Epithelial cell of prostate (primary cell): ENCODE measurements at regions not wholly inside any gene's neighbourhood (a gene's known extent, or its start where the extent isn't known, plus 50 kb on each side); places are given as distances from the start of the nearest gene placed in this dataset.

ENCODE experiments used
- DNase-seq: peaks from one replicate; pipeline ENCODE4 v3.0.0-alpha.2; 2011; ENCODE audit warnings: low read depth, low spot score
- H3K27ac ChIP-seq: fragments of 450-650 bp; 2 replicates; pipeline ENCODE4 v1.5.1; 2017; ENCODE audit warnings: mild to moderate bottlenecking

DNA sequence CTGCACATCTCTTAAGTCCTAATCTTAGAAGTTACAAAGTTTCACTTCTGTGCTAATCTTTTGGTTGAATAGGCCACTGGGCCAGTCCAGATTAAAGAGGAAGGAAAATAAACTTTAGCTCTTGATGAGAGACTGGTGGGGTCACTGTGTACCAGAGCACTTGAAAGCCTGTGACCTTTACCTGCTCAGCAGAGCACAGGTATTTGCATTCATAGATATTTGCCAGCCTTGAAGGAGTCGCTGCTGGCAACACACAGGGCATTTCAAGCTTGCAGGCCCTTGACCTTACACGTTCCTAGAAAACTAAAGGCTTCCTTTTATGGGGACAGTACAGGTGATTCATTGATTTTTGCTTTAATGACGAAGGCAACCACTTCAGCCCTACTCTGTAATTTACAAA, 108.4 kb upstream of the SLC22A23 start:
- no peak overlapping the region for H3K27ac ChIP-seq
- no peak for DNase-seq

DNA sequence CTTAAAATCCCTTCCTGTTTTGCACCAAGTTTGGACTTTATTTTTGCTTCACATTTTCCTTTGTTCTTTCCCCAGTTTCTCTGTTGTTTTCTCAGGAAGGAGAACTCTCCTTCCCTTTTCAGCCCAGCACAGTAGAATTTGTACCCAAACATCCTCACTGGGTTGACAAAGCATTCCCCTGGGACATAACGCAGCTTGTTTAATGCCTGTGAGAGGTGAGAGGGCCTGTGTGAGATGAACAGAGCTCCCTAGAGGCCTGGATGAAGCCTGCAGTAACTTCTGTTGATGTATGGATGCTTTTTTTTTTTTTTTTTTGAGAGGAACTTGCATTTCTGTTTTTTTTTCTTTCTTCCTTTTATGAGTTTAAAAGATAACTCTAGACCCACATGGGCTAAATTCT, 104.9 kb upstream of the SLC22A23 start:
- H3K27ac ChIP-seq, result no peak overlapping the region
- DNase-seq, result no peak

DNA sequence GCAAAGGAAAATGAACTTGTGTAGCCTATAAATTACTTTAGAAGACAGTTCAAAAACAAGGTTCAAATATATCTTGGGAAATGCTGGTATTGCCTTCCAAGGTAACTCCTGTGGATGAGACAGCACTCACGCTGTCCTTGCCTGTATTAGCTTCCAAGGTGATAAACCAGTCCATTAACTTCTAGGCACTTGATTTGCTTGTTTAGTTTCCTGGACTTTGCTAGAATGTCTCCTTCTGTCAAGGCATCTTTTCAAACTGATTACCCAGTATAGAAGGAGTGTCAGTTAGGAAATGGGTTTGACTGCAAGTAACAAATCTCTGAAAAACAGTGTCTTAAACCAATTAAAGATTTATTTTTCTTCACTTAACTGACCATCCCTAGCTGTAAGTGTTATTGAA, 103.4 kb upstream of the SLC22A23 start:
- DNase-seq, result no peak

DNA sequence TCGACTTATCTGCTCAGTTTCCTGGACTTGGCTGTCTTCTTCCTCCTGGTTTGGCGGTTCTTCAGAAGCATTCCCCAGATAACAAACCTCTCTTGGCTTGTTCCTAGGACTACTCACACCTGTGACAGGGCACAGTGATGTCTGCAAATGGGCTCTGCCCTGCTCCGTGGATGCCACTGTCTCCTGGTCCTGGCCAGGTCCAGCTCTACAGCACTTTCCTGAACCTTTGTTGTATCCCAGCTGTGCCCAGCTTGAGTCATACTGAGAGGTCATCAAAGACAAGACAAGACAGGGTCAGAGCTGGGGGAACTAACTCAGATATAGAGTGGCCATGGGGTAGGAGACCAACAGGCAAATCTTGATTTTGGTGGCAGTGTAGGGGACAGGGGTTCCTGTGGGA, 102.7 kb upstream of the SLC22A23 start:
- no peak overlapping the region for H3K27ac ChIP-seq
- DNase-seq, result no peak

More for the DNA sequence above, 103.4 kb upstream of the SLC22A23 start:
- no peak overlapping the region for H3K27ac ChIP-seq

DNA sequence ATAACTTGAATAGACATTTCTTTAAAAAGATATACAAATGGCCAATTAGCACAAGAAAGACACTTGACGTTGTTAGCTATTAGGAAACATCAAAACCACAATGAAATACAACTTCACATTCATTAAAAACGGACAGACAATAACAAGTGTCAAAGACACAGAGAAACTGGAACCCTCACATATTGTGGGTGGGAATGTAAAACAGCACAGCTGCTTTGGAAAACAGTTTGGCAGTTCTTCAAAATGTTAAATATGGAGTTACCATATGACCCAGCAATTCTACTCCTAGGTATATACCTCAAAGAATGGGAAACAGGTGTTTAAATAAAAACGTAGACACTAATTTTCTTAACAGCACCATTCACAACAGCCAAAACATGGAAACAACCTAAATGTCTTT, 100.5 kb upstream of the SLC22A23 start:
- H3K27ac ChIP-seq, result no peak overlapping the region
- no peak for DNase-seq

DNA sequence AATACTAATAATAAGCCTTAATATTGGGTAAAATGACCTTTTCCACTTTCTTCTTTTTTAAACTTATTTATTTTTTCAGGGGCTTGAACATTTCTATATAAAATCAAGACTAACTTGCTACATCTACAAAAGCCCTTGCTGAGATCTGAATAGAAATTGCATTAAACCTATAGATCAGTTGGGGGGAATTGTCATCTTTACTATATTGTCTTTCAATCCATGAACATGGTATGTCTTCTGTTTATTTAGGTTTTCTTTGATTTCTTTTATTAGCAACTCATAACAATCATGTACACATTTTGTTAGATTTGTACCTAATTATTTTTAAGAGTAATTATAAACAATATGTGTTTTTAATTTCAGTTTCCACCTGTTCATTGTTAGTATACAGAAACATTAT, 96.4 kb upstream of the SLC22A23 start:
- DNase-seq, result no peak

DNA sequence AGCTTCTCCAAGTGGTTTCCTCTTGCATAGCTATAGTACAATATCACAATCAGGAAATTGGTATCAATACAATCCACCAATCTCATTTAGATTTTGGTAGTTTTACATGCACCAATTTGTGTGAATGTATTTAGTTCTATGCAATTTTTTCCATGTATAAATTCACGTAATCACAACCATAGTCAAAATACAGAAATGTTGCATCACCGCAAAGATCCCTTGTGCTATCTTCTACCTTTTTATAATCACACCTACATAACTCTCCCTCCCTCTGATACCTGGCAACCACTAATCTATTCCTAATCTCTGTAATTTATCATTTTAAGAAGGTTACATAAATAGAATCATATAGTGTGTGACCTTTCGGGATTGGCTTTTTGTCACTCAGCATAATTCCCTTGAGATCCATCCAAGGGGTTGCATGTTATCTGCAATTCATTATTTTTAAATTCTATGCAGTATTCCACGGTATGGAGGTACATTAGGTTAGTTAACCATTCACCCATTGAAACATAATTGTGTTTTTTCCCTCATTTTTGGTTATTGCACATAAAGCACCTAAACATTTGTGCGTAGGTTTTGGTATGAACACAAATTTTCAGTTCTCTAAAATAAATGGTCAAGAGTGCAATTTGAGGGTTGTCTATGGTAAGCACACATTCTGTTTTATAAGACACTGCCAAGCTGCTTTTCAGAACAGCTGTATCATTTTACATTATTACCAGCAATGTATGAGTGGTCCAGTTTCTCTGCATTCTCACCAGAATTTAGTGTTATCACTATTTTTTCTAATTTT, 95.1 kb upstream of the SLC22A23 start:
- DNase-seq, result no peak
- H3K27ac ChIP-seq, result no peak overlapping the region

More for the DNA sequence above, 96.4 kb upstream of the SLC22A23 start:
- H3K27ac ChIP-seq, result no peak overlapping the region

DNA sequence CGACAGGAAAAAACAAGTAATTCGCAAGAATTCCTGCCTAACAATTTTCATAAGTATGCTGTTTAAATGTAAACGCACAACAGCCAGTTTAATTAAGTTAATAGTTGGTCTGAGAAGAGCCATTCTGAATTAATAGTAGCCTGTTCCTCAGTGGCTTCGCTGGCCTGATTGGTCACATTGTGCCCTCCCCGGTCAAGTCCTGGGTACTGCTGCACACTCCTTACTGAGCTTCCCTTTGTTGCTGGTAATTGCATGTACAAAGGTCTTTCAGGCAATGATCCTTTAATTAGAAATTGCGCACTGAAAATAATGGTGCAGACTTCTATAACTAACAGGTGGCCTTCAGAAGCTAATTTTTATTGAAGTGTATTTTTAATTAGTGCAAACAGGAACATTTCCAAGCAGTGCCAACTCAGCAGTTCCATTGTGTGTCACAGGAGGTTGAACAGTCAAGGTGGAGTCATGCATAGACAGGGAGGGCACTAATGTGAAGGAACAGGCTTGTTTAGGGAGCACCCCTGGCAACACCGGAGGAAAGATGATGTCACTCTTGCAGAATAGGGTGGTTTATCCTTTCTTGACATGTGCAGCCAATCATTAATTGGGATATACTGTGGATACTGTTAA, 92.6 kb upstream of the SLC22A23 start:
- DNase-seq, result peak; percentile 58
- H3K27ac ChIP-seq, result no peak overlapping the region

DNA sequence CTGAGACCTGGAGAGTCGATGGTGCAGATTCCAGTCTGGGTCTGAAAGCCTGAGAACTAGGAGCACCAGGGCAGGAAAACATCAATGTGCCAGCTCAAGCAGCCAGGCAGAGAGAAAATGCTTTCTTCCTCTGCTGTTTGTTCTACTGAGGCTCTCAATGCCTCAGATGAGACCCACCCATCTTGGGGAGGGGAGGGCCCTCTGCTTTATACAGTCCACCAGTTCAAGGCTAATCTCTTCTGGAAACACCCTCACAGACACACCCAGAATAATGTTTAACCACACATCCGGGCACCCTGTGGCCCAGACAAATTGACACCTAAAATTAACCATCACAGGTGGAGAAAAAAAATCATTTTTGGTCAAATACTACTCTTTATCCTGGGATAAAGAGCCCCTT, 89.3 kb upstream of the SLC22A23 start:
- no peak for DNase-seq
- H3K27ac ChIP-seq, result no peak overlapping the region

DNA sequence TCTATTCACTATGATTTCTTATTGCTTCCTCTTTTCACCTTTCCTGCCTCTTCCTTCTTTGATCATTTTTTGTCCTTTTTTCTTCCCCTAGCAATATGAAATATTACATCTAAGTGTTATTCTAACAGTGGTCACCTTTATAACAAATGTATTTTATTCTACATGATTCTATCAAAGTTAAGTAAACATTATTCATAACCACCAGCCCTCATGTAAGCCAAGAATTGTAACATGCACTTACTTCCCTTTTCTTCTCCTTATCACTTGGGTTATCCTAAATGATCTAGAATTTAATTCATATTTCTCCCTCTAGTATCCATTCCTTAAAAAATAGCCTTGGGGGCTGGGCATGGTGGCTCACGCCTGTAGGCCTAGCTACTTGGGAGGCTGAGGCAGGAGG, 88.3 kb upstream of the SLC22A23 start:
- H3K27ac ChIP-seq, result no peak overlapping the region
- DNase-seq, result no peak

DNA sequence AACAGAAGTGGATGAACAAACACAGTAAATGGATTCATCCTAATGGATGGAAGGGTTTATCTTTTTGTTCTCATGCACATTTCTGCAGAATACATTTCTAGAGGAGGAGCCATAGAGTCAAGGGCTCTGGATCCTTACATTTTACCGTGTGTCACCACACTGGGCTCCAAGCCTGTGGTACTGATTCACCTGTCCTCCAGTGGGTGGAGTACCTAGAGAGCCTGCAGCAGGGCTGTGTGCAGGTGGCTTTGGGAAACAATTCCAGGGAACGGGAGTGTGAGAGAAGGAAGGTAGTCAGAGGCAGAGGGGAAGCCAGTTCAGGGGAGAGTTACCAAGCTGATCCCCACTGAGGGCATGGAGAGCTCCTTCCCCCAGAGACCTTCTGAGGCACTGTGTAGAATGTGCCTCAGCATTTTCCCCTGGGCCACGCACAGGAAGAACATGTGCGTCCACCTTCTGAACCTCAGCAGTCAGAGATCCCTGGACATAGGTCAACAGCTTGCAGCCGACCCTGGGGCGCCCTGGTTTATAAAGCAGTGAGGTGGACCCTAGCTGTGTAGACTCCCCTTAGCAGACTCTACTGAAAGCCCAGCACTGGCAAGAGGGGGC, 85.3 kb upstream of the SLC22A23 start:
- DNase-seq, result no peak
- no peak overlapping the region for H3K27ac ChIP-seq

DNA sequence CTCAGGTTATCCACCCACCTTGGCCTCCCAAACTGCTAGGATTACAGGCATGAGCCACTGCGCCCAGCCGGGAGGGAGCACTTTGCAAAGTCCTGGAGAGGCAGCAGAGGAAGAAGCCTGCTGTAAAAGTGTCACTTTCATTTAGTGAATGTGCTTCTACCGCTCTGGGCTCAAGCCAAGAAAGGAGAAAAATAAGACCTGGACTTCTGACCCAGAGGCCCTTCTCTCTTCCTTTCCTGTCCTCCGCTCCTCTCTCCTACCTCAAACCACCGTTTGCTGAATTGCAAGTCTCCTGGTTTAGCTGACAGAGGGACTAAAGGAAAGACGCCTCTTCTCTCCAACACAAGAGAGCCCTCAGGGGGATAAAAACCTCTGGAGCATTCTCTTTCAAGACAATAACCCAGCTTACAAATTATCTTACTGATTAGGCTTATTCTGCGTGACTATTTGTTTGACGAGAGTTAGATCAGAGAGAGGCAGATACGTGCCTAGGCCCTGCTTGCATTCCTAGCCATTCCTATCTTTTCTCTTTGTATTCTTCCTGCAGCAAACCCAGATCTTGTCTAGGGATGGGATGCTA, 84.2 kb upstream of the SLC22A23 start:
- no peak overlapping the region for H3K27ac ChIP-seq
- no peak for DNase-seq

DNA sequence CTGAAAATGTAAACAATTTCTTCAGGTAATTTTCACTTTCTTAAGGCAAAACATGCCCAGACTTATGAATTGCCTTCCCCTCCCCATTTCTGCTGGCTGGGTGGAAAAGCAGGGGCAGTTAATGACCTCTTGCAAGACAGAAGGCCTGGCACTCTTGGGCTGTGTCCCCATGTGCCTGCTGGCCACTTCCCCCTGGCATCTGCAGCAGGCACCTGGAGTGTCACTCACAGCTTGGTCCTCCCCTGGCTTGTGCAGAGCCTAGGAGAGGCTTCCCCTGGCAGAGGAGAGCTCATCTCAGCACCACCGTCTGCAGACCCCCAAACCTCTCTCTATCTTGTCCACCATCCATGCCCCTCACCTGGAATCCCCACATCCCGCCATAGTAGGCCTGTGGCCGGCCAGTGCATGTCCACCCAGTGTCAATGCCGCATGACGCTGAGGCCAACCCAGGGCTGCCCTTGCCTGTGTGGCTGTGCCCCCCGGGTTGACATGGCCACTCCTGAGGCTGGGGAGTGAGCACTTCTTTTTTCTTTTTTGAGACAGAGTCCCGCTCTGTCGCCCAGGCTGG, 83.5 kb upstream of the SLC22A23 start:
- no peak for DNase-seq
- no peak overlapping the region for H3K27ac ChIP-seq

DNA sequence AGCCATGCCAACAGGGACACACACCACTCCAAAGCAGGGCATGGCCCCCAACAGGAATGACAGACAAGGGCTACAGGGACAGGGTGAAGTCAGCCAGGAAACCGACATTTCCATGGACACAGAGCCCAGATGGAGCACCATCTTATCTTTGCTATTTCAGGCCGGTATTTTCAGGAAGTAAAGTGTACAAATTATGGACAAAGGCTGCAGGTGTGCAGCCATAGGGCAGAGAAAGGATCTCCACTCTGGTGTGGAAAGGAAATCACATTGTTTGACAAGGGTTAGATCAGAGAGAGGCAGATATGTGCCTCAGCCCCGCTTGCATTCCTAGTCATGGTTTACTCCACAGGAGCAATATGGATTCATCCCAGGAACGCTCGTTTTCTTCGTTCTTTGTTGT, 81.7 kb upstream of the SLC22A23 start:
- DNase-seq, result no peak
- no peak overlapping the region for H3K27ac ChIP-seq

DNA sequence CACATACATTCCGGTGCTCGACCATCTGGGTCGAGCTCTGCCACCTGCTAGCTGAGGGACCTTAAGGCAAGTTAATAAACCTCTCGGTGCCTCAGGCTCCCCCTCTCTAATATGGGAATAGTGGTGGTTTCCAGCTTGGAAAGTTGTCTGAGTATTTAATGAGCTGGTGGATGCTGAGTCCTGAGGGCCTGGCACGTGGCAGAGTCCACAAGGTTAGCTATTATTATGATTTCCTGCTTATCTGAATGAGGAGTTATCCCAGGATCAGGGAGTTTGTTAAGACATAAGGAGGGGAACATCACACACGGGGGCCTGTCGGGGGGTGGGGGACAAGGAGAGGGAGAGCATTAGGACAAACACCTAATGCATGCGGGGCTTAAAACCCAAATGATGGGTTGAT, 80.1 kb upstream of the SLC22A23 start:
- no peak for DNase-seq
- no peak overlapping the region for H3K27ac ChIP-seq

DNA sequence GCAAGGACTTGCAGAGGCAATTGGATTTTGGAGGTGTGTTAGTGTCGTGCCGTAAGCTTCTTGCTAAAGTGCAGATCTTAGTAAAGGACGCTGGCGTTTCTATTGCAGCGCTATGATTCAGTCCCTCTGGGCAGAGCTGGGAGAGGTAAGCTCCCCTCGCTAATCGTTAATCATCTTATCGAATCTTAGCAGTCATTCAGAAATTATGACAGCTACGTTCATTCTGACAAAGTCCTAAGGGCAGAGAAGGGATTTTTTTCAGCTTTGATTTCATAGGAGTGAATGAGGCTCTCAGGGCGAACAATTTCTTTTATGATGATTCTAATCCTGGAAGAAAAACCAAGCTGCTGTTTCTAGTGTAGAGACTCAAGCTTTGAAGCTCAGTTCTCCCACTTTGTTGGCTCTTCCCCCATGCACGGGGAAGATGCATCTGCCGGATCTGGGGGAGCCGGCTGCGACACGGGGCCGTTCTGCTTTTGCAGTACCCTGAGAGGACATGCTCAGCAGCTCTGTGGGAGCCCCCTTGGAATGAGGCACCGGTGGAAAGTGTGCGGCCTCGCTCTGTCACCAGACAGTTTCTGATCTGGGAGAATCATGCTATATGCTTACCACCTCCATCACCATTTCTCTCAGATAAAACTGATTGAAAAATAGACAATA, 79.1 kb upstream of the SLC22A23 start:
- no peak overlapping the region for H3K27ac ChIP-seq
- DNase-seq, result no peak

DNA sequence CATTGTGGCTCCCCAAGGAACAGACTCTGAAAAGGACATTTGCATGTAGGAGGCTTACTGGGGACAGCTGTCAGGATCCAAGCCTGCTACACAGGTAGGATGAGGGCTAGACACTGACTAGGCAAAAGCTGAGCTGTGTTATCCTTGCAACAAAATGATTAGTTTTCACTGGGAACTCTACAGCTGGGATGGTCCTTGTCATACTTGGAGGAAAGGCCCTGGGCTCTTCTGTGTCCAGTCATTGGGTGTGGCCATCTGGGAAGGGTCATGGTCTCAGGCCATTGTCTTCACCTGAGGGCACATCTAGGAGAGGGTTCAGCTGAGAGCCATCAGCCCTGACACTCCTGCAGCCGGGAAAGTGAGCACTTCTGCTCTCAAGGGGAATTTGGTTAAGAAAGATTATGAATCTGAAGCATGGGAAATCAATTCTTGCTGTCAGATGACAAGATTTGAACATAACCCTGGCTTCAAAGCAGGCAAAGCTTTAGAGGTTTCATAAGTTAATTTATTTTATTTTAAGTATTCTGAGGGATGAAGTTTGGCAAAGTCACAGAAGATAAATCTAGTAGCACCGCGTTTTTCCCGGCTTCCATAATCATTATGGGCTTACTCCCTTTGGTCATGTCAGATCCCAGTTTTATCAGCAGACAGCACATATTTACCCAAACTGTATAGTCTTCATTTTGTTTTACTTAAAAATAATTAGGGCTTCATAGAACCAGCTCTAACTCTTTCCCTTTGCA, 78.4 kb upstream of the SLC22A23 start:
- DNase-seq, result no peak
- no peak overlapping the region for H3K27ac ChIP-seq

DNA sequence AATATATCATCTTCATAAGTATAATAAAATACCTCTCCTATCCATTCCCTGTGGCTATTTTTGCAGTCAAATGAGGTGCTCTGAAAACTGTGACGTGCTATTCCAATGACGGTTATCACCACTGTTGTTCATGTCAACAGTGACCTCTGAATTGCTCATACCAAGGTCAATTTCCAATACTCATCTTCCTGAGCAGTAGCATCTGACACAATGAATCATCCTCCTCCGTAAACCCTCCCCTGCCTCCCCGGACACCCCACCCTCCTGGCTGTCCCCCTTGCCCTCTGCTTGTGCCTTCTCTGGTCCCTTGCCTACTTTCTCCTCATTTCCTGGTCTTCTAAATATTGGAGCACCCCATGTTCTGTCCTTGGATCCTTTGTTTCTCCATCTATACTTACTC, 77.7 kb upstream of the SLC22A23 start:
- DNase-seq, result no peak
- no peak overlapping the region for H3K27ac ChIP-seq

DNA sequence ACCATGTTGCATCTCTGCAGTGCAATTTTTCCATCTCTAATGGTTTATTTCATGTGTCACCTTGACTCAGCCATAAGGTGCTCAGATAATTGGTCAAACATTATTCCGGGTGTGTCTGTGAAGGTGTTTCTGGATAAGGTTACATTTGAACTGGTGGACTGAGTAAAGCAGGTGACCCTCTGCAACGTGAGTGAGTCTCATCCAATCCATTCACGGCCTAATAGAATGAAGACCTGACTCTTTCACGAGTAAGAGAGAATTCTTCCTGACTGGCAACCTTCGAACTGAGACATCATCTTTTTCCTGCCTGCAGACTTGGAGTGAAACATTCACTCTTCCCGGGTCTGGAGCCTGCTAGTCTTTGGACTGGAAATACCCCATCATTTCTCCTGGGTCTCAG, 77.1 kb upstream of the SLC22A23 start:
- no peak for DNase-seq
- no peak overlapping the region for H3K27ac ChIP-seq
